ENCODE measurements at regions not wholly inside any gene's neighbourhood (a gene's known extent, or its start where the extent isn't known, plus 50 kb on each side); places are given as distances from the start of the nearest gene placed in this dataset.
"Not testable (repeated sequence)": the region's sequence is repeated elsewhere in the genome, so short reads cannot be mapped to it uniquely, and the experiment has no call there.

DNA sequence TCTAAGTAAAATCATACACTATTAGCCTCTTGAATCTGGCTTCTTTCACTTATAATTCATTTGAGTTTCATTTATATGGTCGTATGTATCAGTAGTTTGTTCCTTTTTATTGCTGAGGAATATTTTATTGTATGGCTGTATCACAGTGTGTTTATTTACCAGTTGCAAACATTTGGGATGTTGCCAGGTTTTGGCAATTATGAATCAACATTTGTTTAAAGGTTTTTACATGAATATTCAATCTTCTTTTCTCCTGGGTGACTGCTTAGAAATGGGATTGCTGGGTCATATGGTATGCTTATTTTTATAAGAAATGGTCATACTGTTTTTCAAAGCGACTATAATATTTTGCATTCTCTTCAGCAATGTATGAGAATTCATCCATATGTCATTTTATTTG lies 107.9 kb downstream of the PMAIP1 start:
- no peak for DNase-seq

DNA sequence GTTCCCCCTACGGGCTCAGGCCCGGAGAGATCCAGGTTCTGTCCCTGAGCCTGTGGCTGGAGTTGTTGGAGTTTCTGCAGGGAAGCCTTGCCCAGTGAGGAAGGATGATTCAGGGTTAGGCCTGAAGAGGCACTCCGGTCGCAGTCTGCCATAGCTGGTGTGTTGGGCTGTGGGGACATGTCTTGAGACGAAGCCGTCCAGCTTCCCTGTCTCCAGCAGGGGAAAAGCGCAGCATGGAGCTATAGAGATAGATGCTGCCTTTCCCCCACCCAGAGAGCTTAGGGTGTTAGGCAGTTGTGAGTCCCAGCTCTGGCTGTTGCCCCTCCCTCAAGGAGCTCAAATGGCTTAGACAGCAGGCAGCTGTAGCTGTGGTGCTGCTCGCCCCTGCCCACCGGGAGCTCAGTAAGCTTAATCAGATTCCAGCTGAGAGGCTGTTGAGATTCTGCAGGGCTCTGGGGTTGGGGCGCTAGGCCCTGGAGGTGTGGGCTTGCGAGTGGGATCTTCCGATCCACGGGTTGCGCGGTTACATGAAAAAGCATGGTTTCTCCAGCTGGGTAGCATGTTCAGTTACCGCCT lies 103.9 kb downstream of the PMAIP1 start:
- no peak for DNase-seq

DNA sequence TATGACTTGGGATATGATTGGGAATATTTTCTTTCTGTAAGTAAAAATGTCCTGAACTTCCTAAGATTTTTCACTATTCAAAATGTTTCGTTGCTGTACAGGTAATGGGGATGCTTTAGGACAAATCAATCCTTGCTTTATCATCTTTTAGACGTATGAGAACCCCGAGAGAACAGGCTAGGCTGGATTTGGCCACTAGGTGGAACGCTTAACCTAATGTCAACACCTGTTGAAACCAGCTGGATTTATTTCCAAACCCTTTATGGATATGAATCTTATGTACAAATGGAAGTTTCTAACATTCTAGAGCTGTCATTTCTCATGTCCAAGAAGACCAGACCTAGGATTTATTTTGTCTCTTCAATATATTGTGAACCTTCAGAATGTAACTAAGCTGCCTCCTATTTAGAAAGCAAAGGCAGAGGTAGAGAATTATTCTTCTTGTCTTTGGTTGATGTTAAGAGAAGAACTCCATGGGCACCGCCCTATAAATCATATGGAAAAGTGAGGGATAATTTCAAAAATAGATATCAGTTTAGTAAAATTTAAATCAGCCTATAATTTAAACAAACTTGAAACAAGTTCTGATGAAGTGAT lies 96.7 kb downstream of the PMAIP1 start:
- no peak for DNase-seq

DNA sequence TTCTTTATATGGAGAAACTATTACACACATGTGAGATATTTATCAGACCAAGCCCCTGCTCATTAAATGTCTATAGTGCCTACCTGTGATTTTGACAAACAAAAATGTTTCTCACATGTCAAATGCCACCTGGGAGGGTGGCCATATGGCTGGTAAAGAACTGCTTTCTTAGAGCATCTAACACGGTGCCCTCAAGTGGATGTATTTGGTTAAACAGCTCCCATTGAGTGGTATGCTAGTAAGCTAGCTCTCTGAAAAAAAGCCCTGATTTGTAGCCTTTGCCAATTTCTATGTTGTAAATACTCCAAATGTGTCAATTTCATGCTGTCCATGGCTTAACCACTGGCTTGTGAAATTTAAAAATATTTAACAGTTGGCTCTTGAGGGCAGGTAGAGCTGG lies 94.6 kb downstream of the PMAIP1 start:
- no peak for DNase-seq

DNA sequence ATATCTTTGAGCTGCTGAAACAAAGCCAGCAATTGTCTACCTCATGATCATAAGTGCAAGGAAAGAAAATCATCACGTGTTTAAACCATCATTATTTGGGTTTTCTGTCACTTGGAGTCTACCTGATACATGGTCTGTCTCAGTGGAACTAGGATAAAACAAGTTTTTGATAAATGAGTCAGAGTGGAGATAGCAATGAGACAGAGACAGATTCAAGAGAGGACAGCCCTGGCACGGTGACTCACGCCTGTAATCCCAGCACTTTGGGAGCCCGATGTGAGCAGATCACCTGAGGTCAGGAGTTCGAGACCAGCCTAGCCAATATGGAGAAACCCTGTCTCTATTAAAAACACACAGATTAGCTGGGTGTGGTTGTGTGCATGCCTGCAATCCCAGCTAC lies 93.8 kb downstream of the PMAIP1 start:
- no peak for DNase-seq

DNA sequence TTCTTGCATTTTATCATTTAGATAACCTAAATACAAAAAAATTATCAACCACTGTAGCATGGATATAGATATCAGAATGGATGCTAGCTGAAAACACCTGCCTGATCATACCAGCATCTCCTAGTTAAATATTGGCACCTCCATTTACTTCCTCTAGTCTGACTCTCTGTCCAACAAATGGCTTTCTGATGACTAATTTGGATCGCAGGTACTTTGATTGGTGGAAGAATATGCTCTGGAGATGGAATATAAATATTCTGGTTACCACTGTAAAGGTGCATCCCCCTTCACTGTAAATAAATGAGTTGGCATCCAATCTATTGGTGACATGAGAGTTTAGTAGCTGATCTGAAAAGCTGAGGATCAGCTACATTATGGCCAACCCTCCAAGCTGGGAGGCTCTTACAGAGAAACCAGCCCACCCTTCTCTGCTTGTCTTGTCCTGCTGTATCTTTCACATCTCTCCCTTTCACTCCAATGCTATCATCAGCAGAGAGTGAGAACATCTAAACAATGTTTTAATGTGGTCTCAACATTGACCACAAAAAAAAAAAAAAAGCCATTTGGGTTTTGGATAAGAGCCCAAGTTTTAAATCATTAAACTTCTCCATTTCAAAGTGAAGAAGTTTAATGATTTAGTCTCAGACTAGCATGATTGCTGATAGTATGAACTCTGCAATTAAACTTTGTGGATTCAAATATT lies 90.5 kb downstream of the PMAIP1 start:
- DNase-seq, result no peak

DNA sequence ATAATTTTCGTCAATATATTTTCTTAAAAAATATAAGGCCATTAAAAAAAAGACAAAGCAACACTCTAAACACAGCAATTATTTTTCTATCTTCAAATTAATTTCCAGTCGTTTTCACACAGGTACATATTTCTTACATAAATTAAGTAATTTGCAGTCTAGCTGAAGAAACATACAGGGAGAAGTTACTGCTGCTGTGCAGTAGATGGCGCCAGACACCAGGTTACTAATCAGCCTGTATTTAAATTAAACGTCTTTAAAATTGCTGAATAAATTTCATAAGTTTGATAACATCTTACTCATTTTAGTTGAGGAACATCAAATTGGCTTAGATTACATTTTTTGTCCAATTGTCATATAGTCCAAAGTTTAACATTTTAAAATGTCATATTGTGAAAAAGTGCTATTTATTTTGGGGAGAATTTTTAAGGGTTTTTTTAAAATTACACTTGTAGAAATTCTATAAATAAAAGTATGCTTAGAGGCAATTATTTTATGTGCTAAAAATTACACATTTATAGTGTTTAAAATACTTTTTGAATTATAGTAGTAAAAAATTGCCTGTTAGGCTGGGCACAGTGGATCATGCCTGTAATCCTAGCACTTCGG lies 88.4 kb downstream of the PMAIP1 start:
- peak; percentile 59 for DNase-seq

DNA sequence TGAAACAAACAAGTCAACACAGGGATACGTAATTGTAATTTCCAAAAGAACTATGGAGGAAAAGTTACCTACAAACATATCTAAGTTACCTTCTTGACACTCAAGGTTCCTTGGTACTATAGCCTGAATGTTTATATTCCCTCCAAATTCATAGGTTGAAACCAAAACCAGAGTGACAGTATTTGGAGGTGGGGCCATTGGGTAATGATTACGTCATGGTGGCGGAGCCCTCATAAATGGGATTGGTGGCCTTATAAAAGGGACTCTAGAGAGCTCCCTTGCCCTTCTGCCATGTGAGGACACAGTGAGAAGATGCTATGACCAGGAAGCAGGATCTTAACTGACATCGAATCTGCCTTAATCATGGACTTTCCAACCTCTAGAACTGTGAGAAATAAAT lies 87.3 kb downstream of the PMAIP1 start:
- DNase-seq, result no peak

DNA sequence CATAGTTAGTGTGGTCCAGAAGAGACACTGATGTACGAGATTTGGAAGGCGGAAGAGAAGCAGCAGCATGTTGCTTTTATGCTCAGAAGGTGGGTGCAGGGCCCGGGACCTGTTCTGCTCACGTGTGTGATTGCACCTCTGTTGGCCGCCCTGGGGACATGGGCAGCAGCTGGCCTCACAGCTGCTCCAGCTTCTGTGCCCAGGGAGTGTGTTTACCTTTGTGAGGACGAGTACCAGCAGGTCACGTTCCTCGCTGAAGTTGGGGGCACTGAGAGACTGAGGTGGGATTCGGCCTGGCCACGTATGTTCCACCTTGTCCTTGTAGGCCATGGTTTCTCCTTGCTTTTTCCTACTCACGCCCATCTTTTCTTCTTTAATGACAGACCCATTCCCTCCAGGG lies 86.3 kb downstream of the PMAIP1 start:
- DNase-seq, result no peak

DNA sequence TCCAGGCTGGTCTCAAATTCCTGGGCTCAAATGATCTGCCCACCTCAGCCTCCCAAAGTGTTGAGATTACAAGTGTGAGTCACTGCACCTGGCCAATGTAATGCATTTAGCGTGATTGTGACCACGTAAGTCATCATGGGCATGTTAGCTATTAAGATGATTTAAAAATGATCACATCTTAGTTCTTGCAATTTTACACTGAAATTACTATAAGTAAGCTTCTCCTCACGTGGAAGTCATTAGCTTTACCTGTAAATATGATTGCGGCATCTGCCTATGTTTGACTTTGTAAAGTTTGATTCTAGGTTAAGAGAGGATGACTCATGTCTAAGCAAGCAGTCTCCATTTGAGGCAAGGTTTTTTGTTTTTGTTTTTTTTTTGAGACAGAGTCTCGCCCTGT lies 85.5 kb downstream of the PMAIP1 start:
- no peak for DNase-seq

DNA sequence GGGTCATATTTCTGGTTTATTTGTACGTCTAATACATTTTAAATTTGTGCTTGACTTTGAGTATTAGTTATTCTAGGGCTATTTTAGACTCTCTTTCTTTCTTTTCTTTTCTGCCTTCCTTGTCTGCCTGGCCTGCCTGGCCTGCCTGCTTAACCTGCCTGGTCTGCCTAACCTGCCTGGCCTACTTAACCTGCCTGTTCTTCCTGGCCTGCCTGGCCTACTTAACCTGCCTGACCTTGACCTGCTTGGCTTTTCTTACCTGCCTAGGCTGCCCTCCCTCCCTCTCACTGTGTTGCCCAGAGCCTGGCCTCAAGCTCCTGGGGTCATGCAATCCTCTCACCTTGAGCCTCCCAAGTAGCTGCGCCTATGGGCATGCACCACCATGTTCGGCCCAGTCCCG lies 83.7 kb downstream of the PMAIP1 start:
- no peak for DNase-seq

DNA sequence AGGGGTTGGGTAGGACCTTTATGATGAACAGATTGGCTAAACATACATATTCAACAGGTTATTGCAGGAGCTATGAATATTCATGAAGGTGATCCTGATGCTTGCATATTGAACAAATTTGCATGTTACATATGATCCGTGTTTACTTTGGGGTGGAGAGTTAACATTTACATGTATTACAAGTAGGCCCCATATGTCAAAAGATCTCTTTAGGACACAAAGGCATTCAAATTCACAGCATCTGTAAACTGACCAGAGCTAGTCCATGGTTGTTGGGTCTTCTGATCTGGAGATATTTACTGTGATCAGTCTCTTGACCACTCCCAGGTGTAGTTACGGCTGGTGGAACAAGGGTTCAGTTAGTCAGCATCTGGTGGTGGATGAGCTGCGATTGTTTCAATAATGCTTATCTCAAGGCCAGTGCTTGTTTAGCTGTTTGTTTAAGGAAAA lies 80.4 kb downstream of the PMAIP1 start:
- no peak for DNase-seq

DNA sequence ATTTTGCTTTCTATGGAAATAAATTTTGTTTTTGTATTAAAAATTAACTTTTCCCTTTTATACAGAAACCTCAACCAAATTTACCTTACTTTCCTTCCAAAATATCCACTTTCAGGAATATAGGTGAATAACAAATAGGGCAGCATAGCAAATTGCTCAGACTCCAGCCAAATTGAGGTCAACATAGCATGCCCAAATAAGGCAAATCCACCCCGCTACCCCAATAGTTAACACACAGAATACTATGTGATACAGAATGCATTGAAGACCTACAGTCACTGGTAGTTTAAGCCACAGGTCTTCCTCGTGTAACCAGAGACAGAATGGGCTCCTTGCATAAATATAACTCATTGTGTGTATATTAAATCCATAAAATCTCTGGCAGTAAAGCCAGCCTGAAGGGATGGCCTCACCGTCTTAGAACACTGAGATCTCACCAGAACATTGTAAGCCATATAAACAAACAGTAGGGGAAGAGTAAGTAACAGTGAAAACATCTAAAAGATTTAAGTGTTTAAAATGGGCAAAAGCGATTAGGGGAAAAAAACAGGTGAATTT lies 72.2 kb downstream of the PMAIP1 start:
- no peak for DNase-seq

DNA sequence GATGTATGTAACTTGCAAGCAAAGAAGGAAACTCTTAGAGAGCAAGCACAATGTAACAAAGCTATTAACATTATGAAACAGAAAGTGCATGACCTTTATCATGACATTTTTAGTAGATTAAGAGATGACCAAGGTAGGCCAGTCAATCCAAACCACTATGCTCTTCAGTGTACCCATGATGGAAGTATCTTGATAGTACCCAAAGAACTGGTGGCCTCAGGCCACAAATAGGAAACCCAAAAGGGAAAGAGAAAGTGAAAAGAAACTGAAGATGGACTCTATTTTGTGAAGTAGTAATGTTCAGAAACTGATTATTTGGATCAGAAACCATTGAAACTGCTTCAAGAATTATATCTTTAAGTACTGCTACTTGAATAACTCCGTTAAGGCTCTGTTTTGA lies 71.3 kb downstream of the PMAIP1 start:
- DNase-seq, result not testable (repeated sequence)

DNA sequence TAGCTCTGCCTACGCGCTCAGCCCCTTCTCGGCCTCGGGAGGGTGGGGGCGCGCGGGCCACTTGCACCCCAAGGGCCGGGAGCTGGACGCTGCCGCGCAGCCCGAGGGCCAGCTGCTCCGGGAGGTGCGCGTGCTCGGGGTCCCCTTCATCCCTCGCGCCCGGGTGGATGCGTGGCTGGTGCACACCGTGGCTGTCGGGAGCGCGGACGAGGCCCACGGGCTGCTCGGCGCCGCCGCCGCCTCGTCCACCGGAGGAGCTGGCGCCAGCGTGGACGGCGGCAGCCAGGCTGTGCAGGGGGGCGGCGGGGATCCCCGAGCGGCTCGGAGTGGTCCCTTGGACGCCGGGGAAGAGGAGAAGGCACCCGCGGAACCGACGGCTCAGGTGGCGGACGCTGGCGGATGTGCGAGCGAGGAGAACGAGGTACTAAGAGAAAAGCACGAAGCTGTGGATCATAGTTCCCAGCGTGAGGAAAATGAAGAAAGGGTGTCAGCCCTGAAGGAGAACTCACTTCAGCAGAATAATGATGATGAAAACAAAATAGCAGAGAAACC lies 69.8 kb downstream of the PMAIP1 start:
- not testable (repeated sequence) for DNase-seq

DNA sequence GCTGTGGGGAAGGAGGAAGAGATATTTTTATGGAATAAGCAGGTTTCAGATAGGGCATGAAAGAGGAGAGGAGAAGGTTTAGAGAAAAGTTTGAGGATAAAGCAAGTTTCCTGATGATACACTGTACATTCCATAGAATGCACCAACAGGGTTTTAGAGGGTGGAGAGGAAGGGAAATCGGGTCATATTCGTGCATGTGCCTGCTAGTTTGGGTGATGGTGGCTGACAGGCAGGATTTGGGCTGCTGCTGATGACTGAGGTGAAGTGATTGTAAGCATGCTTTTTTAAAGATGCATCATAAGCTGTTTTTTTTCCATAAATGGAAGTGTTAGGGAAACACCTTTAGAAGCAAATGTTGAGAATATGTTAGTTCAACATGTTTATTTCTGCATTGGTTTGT lies 68.8 kb downstream of the PMAIP1 start:
- no peak for DNase-seq

DNA sequence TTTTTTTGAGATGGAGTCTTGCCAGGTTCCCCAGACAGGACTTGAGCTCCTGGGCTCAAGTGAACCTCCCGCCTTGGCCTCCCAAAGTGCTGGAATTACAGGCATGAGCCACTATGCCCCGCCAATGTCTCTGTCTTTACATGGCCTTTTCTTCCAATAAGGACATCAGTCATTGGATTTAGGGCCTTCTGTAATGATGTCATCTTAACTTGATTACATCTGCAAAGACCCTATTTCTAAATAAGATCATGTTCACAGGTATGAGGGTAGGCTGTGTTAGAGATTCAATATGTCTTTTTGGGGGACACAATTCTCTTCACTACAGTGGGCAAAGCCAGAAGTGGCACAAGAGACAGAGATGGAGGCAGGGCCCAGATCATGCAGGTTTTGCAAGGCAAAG lies 68.1 kb downstream of the PMAIP1 start:
- no peak for DNase-seq

DNA sequence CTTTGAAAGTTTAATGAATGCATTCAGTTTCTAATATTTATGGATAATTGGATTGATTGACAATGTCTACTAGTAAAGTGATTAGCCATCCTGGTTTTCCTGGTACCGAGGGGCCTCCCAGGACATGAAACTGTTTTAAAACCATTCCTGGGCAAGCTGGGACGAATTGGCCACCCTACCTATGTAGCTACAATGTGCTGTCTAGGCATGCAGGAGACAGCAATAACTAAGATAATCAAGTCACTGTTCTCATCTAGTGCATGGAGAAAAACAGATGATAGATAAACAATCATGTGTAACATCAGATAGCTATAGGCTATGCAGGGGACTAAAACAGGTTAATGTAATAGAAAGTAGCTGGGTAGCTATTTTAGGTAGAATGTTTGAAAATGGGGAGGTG lies 67.1 kb downstream of the PMAIP1 start:
- DNase-seq, result no peak

DNA sequence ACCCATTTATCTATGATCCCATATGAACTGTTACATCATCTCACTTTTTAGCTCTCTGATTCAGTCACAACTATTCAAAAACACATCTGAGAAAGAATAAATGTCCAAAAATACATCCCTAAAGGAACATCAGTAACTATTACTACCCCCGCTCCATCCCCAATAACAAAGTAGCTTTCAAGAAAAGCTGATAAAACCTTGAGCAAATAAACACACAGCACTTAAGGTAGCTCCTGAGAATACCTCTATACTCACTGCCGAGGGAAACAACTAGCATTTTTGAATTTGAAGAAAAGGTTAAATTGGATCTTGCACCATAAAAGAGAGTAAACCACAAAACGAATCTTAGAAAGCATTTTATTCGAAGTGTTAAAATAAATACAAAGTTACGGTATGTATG lies 63.4 kb downstream of the PMAIP1 start:
- DNase-seq, result no peak

DNA sequence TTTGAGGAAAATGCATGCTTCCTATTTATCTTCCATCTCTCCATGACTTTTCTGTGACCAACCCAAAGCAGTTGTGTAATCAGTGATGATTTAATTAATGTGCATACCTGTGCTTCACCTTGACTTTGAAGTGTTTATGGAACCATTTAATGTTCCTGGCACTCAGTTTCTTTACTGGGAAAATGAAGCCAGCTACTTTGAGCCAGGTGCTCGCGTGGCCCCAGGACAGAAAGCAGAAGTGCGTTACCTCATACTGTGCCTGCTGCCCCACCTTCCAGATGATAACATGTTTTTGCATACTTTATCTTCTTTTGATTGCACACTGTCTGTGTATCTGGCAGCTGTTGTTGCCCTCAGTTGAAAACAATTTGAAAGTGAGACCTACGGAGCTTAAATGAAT lies 61.3 kb downstream of the PMAIP1 start:
- no peak for DNase-seq

DNA sequence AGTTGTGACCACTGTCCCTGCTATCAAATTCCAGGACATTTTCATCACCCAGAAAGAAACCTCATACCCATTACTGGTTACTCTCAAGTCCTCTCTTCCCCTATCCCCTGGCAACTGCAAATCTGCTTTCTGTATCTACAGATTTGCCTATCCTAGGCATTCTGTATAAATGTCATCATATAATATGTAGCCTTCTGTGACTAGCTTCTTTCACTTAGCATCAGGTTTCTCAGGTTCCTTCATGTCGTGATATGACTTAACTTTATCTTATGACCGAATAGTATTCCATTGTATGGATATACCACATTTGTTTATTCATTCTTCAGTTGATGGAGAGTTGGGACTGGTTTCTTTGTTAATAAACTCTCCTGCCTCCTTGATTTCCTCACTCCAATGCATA lies 60.5 kb downstream of the PMAIP1 start:
- DNase-seq, result no peak

DNA sequence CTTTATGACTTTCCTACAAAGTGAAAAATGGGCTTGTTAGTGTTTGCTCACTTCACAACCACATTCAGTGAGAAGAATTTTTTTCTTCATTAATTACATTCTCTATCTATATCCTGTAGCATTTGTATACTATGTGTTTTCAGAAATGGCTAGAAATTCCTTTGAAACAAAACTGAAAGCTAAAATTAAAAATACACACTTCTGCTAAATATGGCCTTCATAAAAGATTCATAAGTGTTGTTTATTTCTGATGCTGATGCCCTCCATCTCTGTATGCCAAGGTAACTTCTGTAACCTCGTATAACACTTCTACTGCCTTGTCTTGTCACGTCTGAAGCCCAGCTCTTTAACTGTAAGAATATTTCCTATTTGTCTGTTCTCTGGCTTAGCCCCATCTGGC lies 59.8 kb downstream of the PMAIP1 start:
- no peak for DNase-seq

DNA sequence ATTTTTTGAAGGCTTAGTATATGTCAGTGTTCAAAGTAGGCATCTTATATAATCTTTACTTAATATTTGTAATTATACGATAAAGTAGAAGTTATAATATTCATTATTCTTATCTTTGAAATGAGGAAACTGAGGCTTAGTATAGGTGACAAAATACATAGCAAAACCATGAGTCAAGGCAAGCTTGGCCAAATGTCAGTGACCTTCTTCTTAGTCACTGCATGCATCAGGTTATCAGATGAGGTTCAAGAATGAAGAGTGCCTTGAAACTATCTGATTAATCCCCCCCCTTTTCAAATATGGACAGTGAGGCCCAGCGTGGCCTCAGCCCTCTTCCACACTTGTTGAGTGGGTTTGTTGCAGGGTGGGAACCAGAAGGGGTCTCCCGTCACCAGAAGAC lies 59.3 kb downstream of the PMAIP1 start:
- no peak for DNase-seq

DNA sequence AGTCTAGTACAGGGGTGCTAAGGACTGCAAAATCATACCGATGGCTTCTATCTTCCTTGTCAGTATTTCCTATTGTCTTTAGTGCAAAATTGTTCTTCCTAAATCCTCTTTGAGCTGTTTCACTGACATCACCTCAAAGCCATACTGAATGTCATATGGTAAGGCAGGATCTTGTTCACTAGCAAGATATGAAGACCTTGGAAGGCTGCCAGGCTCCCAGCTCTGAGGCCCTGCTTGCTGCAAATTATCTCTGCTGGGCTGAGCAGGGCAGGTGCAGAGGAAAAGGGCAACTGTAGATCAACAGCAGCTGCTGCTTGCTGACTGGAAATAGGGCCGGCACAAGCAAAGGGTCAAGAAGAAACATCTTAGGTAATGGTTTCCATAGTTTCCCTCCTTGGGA lies 58.2 kb downstream of the PMAIP1 start:
- no peak for DNase-seq
